ENCODE measurements at regions not wholly inside any gene's neighbourhood (a gene's known extent, or its start where the extent isn't known, plus 50 kb on each side); places are given as distances from the start of the nearest gene placed in this dataset.
"Not testable (repeated sequence)": the region's sequence is repeated elsewhere in the genome, so short reads cannot be mapped to it uniquely, and the experiment has no call there.

GRCh38 chr15:87481126-87481525 is 775.4 kb downstream of the NTRK3 start:
- TF ChIP-seq CTCF (IDR thresholded peaks at IDR 0.05; ENCODE audit: low read depth, low read length) = no peak
- no peak for DNase-seq (ENCODE audit: low read depth in 2 of 2)
- H3K4me3 ChIP-seq (replicated peaks in 1 of 2; ENCODE audit: low read depth in 2 of 2, low read length in 2 of 2) = no peak overlapping the region

GRCh38 chr15:87478687-87479072 is 777.9 kb downstream of the NTRK3 start:
- H3K4me3 ChIP-seq (replicated peaks in 1 of 2; ENCODE audit: low read depth in 2 of 2, low read length in 2 of 2) = no peak overlapping the region
- no peak for DNase-seq (ENCODE audit: low read depth in 2 of 2)
- TF ChIP-seq CTCF (IDR thresholded peaks at IDR 0.05; ENCODE audit: low read depth, low read length) = no peak

GRCh38 chr15:87477737-87478686 is 778.5 kb downstream of the NTRK3 start:
- no peak overlapping the region for H3K4me3 ChIP-seq (replicated peaks in 1 of 2; ENCODE audit: low read depth in 2 of 2, low read length in 2 of 2)
- peak; percentile 24 for TF ChIP-seq CTCF (IDR thresholded peaks at IDR 0.05; ENCODE audit: low read depth, low read length)
- peak; percentile 78 to 85 for DNase-seq (ENCODE audit: low read depth in 2 of 2)

GRCh38 chr15:87477026-87477425 is 779.5 kb downstream of the NTRK3 start:
- no peak for DNase-seq (ENCODE audit: low read depth in 2 of 2)
- no peak for TF ChIP-seq CTCF (IDR thresholded peaks at IDR 0.05; ENCODE audit: low read depth, low read length)
- no peak overlapping the region for H3K4me3 ChIP-seq (replicated peaks in 1 of 2; ENCODE audit: low read depth in 2 of 2, low read length in 2 of 2)

GRCh38 chr15:87470923-87471322 is 785.6 kb downstream of the NTRK3 start:
- TF ChIP-seq CTCF (IDR thresholded peaks at IDR 0.05; ENCODE audit: low read depth, low read length) = no peak
- H3K4me3 ChIP-seq (replicated peaks in 1 of 2; ENCODE audit: low read depth in 2 of 2, low read length in 2 of 2) = no peak overlapping the region
- peak in 1 of 2 donors; percentile 11 for DNase-seq (ENCODE audit: low read depth in 2 of 2)

GRCh38 chr15:87463956-87464355 is 792.6 kb downstream of the NTRK3 start:
- H3K4me3 ChIP-seq (replicated peaks in 1 of 2; ENCODE audit: low read depth in 2 of 2, low read length in 2 of 2); DNase-seq (ENCODE audit: low read depth in 2 of 2): not testable (repeated sequence)

GRCh38 chr15:87461631-87462030 is 794.9 kb downstream of the NTRK3 start:
- no peak overlapping the region for H3K4me3 ChIP-seq (replicated peaks in 1 of 2; ENCODE audit: low read depth in 2 of 2, low read length in 2 of 2)
- DNase-seq (ENCODE audit: low read depth in 2 of 2) = peak in 1 of 2 donors; percentile 14
- TF ChIP-seq CTCF (IDR thresholded peaks at IDR 0.05; ENCODE audit: low read depth, low read length) = no peak
